DOHH2 (cell line): ENCODE measurements at regions not wholly inside any gene's neighbourhood (a gene's known extent, or its start where the extent isn't known, plus 50 kb on each side); places are given as distances from the start of the nearest gene placed in this dataset.

ENCODE experiments used
- EZH2phosphoT487 ChIP-seq: fragments of 200-600 bp; sonication (generic); IDR thresholded peaks from 2 replicates; pipeline ENCODE4 v1.6.1; 2017; ENCODE audit warnings: borderline replicate concordance, mild to moderate bottlenecking, antibody characterized with exemption, low read length, moderate library complexity, mixed read lengths
- TF ChIP-seq, protein P1 (sequence below): fragments of 200-600 bp; sonication (generic); IDR thresholded peaks from one replicate; pipeline ENCODE4 v1.5.1; 2014; ENCODE audit warnings: antibody characterized with exemption, mild to moderate bottlenecking, low read depth, low read length; ENCODE audit not compliant: poor library complexity, severe bottlenecking

DNA sequence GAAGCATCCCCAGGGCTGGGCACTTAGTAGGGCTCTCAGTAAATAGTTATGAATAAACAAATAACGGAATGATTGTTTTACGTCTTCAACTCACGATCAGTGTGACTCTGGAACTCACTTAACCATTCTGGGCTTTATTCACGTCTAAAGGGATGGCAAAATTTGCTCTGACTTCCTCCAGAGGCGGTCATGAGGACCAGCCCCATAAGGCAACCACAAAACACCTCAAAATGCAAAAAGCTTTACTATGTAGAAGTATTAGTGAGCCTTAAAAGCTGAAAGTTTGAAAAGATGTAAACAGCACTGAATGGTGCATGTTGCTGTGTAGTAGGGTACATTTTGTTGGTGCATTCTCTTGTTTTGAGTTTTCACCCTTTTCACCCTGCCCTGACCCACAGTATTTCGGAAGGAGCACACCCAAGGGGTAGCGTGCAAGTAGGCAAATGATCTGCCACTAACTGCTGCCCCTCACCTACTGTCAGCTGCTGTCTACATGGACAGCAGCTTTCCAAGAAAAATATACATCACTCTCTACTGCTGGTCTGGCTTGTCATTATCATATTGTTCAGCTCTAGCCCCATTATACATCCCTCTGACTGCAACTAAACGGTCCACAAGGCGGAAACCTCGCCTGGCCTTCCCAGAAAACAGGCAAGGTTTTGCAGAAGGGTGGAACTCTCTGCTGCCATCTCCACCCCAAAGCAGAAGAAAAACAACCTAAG lies 308.5 kb upstream of the PROK2 start:
- TF ChIP-seq, protein P1, sequence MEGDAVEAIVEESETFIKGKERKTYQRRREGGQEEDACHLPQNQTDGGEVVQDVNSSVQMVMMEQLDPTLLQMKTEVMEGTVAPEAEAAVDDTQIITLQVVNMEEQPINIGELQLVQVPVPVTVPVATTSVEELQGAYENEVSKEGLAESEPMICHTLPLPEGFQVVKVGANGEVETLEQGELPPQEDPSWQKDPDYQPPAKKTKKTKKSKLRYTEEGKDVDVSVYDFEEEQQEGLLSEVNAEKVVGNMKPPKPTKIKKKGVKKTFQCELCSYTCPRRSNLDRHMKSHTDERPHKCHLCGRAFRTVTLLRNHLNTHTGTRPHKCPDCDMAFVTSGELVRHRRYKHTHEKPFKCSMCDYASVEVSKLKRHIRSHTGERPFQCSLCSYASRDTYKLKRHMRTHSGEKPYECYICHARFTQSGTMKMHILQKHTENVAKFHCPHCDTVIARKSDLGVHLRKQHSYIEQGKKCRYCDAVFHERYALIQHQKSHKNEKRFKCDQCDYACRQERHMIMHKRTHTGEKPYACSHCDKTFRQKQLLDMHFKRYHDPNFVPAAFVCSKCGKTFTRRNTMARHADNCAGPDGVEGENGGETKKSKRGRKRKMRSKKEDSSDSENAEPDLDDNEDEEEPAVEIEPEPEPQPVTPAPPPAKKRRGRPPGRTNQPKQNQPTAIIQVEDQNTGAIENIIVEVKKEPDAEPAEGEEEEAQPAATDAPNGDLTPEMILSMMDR, result no peak
- no peak for TF ChIP-seq EZH2phosphoT487
